ENCODE measurements at regions not wholly inside any gene's neighbourhood (a gene's known extent, or its start where the extent isn't known, plus 50 kb on each side); places are given as distances from the start of the nearest gene placed in this dataset.

GRCh38 chr20:7692478-7692877 lies 247.8 kb downstream of the HAO1 start:
- DNase-seq, result no peak
- Histone ChIP-seq H3K9me3 (no peaks in the 10 kb centered on the region), H3K4me1 (no peaks in the 10 kb centered on the region), H3K36me3 (no peaks in the 10 kb centered on the region), H3K27me3 (no peaks in the 10 kb centered on the region), H3K27ac (no peak overlapping the region), H3K4me3 (no peak overlapping the region)
- TF ChIP-seq, protein P1, sequence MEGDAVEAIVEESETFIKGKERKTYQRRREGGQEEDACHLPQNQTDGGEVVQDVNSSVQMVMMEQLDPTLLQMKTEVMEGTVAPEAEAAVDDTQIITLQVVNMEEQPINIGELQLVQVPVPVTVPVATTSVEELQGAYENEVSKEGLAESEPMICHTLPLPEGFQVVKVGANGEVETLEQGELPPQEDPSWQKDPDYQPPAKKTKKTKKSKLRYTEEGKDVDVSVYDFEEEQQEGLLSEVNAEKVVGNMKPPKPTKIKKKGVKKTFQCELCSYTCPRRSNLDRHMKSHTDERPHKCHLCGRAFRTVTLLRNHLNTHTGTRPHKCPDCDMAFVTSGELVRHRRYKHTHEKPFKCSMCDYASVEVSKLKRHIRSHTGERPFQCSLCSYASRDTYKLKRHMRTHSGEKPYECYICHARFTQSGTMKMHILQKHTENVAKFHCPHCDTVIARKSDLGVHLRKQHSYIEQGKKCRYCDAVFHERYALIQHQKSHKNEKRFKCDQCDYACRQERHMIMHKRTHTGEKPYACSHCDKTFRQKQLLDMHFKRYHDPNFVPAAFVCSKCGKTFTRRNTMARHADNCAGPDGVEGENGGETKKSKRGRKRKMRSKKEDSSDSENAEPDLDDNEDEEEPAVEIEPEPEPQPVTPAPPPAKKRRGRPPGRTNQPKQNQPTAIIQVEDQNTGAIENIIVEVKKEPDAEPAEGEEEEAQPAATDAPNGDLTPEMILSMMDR (IDR thresholded peaks at IDR 0.05), result no peak
- intact Hi-C loops (cut with DNase I; ENCODE audit: low total_unique reads), result no loop called here

- Histone ChIP-seq H3K27ac (no peak overlapping the region), H3K36me3 (no peaks in the 10 kb centered on the region), H3K4me1 (no peaks in the 10 kb centered on the region), H3K9me3 (no peaks in the 10 kb centered on the region), H3K4me3 (no peak overlapping the region), H3K27me3 (no peaks in the 10 kb centered on the region)
- intact Hi-C loops (cut with DNase I; ENCODE audit: low total_unique reads), result no loop called here
- TF ChIP-seq, protein P1 (IDR thresholded peaks at IDR 0.05), result no peak
- no peak for DNase-seq
Observed at GRCh38 chr20:7693761-7694160, 246.5 kb downstream of the HAO1 start.

DNA sequence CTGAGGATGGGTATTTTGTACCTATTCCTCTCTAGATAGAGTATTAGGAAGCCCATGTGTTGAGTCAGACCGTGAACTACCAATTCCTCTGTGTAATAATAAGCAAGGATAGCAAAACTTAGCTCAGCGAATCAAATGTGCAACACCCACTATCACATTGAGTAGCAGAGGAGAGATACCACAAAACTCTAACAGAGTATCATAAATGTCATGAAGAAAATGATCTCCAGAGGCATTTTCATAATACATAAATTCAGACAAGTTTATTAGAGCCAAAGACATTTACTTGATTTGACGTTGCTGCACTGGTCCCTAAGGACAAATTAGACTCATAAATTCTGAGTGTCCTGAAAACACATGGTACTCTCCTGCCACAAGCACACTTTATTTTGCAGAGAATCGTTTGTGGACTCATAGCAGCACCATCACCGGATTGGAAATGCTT lies 245.2 kb downstream of the HAO1 start:
- no peak overlapping the region for H3K27ac ChIP-seq
- no peaks in the 10 kb centered on the region for H3K27me3 ChIP-seq
- H3K4me3 ChIP-seq, result no peak overlapping the region
- no peaks in the 10 kb centered on the region for H3K4me1 ChIP-seq
- TF ChIP-seq, protein P1 (IDR thresholded peaks at IDR 0.05), result no peak
- H3K36me3 ChIP-seq, result no peaks in the 10 kb centered on the region
- no peak for DNase-seq
- H3K9me3 ChIP-seq, result no peaks in the 10 kb centered on the region
- intact Hi-C loops (cut with DNase I; ENCODE audit: low total_unique reads), result no loop called here

- no peaks in the 10 kb centered on the region for H3K9me3 ChIP-seq
- TF ChIP-seq, protein P1 (IDR thresholded peaks at IDR 0.05), result no peak
- H3K27ac ChIP-seq, result no peak overlapping the region
- H3K4me3 ChIP-seq, result no peak overlapping the region
- no peaks in the 10 kb centered on the region for H3K27me3 ChIP-seq
- H3K36me3 ChIP-seq, result no peaks in the 10 kb centered on the region
- intact Hi-C loops (cut with DNase I; ENCODE audit: low total_unique reads), result no loop called here
- no peak for DNase-seq
- no peaks in the 10 kb centered on the region for H3K4me1 ChIP-seq
Observed at GRCh38 chr20:7695635-7696034, 244.6 kb downstream of the HAO1 start.

DNA sequence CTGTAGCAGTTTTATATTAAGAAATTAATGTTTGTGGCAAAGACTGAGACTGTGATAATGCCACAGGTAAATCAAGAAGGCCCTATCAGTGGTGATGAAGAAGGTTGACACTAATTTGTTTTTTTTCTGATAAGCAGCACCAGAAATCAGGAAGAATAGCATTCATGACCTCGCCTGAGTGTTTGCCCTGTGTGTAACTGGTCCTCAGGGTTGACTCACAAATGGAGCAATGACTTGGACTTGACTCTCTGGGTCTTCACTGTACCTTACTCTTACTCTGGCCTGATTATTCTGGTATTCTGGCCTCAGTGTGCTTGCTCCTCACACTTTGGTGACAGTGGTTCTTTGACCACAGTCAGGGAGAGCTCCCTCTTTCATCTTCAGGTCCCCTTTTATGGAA lies 243.9 kb downstream of the HAO1 start:
- Histone ChIP-seq H3K27me3 (no peaks in the 10 kb centered on the region), H3K4me3 (no peak overlapping the region), H3K27ac (no peak overlapping the region), H3K4me1 (no peaks in the 10 kb centered on the region), H3K36me3 (no peaks in the 10 kb centered on the region), H3K9me3 (no peaks in the 10 kb centered on the region)
- intact Hi-C loops (cut with DNase I; ENCODE audit: low total_unique reads), result no loop called here
- no peak for DNase-seq
- TF ChIP-seq, protein P1 (IDR thresholded peaks at IDR 0.05), result no peak

DNA sequence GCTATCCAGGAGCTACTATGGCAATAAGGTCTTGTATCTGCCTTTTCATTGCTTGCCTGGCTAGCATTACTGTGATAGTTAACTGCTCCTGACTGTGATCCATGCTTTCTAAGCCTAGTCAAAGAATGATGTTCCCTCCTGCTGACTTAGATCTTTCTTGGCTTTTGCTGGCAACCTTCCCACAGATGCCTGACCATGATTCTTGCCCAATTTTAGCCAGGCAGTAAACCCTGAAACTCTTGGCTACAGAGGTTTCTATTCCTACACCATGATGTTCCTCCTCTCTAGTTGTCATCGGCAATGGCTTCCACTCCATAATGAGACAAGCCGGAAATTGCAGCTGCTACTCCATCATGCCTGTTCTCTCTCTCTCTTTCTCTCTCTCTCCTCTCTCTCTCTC lies 238.1 kb downstream of the HAO1 start:
- H3K4me3 ChIP-seq, result no peak overlapping the region

More for the DNA sequence above, 238.1 kb downstream of the HAO1 start:
- Histone ChIP-seq H3K27me3 (no peaks in the 10 kb centered on the region), H3K36me3 (no peaks in the 10 kb centered on the region), H3K9me3 (no peaks in the 10 kb centered on the region), H3K4me1 (no peaks in the 10 kb centered on the region), H3K27ac (no peak overlapping the region)
- intact Hi-C loops (cut with DNase I; ENCODE audit: low total_unique reads), result no loop called here
- TF ChIP-seq, protein P1 (IDR thresholded peaks at IDR 0.05), result no peak
- no peak for DNase-seq

All from tibial artery (tissue), 4 donors.